ENCODE measurements at regions not wholly inside any gene's neighbourhood (a gene's known extent, or its start where the extent isn't known, plus 50 kb on each side); places are given as distances from the start of the nearest gene placed in this dataset.
"Not testable (repeated sequence)": the region's sequence is repeated elsewhere in the genome, so short reads cannot be mapped to it uniquely, and the experiment has no call there.

- DNase-seq, result no peak
Measured at GRCh38 chr13:44024167-44024845, 144.6 kb downstream of the LACC1 start.

DNA sequence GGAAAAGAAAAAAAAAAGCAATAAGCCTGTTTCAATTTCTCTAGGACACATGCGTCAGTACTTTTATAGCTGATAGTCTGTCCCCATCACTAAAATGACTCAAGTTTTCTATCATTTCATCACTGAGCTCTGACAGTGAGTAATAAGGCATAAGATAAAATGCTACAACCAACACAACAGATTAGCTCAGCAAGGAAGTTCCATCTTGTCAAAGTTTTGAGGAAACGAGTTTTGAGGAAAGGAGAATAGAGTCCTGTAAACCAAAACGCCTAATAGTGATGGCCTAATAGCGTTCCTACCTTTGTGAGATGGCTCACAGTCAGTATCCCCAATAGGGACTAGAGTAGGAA lies 145.1 kb downstream of the LACC1 start:
- DNase-seq, result no peak

- no peak for DNase-seq
Measured at GRCh38 chr13:44026194-44026593, 146.5 kb downstream of the LACC1 start.

DNA sequence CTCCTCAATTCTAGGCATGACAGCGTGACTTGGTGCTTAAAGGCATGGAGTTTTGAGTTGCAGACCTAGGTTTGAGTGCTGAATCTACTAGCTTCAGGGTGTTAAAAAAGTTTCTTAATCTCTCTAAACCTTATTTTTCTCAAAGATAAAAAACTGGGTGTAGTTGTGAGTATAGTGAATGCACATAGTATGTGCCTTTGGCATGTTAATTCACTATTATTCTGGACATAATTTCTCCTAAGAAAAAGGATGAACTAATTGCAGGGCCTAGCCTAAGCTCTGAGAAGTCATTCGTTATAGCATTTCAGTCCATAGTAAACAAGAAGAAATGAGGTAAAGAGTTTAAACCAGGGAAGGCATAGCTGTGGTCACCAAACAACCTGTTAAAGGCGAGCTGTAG lies 149.0 kb downstream of the LACC1 start:
- DNase-seq, result no peak

- DNase-seq, result no peak
Measured at GRCh38 chr13:44030615-44031014, 150.9 kb downstream of the LACC1 start.

GRCh38 chr13:44031555-44031954 lies 151.9 kb downstream of the LACC1 start:
- DNase-seq, result no peak

DNA sequence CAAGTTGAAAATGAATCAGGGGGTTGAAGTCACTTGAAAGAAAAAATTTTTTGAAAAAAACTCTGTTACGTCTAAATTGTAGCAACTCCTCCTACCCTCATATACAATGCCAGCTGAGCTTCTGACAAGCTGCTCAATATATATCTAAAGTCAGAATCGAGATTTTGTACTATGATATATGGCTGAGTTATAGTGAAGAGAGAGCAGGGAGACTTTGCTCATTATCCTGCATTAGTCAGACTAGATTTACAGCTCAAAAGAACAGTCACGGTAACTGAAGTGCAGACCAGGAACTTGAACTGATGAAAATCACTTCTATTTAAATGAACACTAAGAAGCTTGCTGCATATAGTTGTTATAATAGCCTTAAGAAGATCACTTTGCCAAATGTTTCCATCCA lies 153.1 kb downstream of the LACC1 start:
- DNase-seq, result no peak

DNA sequence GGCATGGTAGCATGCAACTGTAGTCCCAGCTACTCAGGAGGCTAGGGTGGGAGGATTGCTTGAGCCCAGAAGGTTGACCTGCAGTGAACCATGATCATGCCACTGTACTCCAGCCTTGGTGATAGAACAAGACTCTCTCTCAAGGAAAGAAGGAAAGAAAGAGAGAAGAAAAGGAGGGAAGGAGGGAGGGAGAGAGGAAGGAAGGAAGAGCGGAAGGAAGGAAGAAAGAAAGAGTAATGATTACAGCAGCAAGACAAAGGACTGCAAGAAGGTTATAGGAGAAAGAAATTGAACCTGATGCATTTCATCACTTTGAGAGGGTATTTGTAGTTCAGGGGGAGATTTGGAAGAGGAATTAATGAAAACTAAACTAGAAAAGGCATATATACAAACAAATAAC lies 155.7 kb downstream of the LACC1 start:
- no peak for DNase-seq

- no peak for DNase-seq
Measured at GRCh38 chr13:44040070-44040817, 160.5 kb downstream of the LACC1 start.

- DNase-seq, result no peak
Measured at GRCh38 chr13:44040818-44041100, 161.1 kb downstream of the LACC1 start.

GRCh38 chr13:44044547-44045179 lies 165.0 kb downstream of the LACC1 start:
- DNase-seq, result no peak

GRCh38 chr13:44045180-44045562 lies 165.5 kb downstream of the LACC1 start:
- peak; percentile 87 for DNase-seq

DNA sequence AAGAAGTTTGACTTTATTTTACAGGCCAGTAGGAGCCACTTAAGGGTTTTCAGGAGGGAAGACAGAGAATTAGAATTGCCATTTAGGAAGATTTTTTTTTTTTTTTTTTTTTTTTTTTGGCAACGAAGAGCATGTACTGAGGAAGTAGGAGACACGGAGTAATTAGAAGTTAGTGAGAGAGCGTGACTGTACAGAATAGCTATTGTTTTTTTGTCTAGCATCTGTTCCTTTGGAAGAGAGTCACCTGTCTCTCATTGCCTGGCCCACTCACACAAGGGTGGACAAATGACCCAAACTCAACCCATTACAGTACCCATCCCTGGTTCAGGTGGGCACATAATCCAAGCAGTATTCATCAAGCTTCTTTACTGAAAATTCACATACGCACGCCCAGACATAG lies 166.7 kb downstream of the LACC1 start:
- DNase-seq, result no peak

DNA sequence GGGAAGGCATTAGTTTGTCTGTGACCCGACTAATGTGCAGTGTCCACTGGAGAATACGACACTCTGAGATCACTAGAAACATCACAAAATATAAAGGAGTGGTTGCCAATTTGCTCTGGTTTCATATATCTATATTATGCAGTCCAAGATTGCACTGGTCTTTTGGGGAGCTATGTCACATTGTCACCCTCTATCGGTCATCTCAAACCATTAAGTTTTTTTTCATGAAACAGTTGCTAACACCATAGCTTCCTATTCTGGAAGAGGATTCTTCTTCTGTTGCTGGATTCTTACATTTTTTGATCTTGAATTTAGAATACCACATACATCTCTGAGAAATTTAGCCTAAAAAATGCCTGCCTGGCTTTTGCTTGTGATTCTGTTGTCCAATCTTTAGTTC lies 168.6 kb downstream of the LACC1 start:
- DNase-seq, result peak; percentile 55

GRCh38 chr13:44049081-44049945 lies 169.6 kb downstream of the LACC1 start:
- DNase-seq, result no peak

DNA sequence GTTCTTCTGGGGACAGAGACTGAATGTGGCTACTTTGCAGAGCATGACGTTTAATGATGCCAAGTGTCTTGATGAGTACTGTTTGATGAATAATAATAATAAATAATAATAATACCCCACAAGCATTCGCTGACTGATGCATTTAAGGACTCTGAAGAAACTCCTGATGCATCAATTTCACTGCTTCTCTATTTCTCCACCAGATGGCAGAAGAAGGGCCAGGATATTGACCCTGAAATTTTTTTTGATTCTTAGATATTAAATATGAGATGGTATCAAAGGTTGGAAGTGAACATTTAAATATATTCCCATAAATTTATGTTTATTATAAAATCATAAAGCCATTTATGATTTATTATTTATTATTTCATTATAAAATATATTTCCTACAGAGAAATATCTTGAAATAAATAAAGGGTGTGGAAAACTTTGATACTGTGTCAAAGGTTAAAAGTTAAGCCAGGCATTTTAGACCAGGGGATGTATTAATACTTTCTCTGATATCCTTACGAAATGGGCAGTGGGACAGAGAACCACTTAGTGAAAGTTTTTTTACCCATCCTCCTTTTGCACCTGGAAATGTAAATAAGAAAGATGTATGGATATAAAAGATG lies 170.9 kb downstream of the LACC1 start:
- peak; percentile 38 for DNase-seq

DNA sequence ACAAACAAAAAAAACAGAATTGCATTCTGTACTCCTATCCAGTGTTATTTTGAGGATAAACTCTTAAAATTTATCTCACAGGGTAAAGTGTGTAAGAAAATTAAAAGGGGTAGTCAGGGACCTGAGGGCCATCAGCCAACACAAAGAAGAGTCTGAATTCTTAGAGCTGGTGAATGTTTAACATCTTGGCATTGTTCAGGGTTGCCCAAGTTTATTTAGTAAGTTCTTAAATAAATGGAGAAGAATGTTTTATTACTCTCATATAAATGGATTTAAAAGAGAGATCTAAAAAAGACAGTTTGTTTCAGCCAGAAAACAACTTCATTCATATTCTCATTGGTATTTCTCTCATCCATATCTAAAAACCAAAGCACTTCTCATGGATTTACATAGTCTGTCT lies 171.7 kb downstream of the LACC1 start:
- no peak for DNase-seq

DNA sequence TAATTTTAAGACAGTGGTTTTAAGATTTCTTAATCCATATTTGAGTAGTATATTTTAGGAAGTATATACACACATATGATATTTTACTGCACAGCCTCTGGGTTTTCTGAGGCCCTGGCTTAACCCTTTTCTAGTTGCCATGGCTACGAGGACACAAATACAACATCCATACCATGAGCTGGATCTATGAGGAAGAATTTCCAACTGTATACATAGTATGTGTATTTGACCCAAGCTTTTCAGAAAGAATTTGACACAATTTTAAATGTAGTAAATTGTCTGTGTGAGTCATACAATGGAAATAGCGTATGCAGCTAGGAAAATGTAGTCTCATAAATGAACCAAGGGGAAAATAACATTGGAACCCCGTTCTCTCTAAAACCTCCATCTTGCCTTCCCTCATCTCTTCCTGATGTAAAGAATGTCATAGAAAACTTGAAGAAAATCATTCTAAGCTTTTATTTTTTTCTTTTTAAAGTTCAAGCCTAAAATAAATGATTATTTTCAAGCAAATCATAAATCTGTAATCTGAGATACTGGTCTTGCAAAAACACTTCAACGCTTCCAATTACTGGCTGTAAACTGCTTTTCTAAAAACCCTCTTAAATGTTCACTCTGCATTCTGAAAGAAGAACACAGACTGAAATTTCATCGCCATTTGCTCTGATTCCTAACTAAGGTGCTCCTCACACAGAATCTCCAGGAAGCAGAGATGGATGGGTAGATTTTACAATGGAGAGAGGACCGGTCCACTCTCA lies 172.4 kb downstream of the LACC1 start:
- DNase-seq, result no peak

- DNase-seq, result no peak
Measured at GRCh38 chr13:44052780-44053184, 173.1 kb downstream of the LACC1 start.

GRCh38 chr13:44053208-44053607 lies 173.5 kb downstream of the LACC1 start:
- DNase-seq, result no peak

DNA sequence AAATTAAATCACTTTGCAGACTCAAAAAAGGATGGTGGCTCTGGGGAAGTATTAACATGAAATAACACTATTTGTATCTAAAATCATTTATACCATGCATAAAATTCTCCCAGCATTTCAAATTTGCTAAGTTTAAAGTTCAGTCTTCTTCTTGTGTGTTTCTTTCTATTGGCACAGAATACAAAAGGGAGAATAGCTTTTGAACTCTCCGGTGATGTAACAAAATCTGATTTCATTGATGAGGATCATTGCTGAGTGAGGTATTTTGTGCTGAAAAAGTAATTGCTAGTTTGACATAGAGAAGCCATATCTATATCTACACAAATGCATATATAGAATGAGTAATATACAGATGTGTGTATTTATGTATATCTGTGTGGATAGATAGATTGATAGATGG lies 174.8 kb downstream of the LACC1 start:
- no peak for DNase-seq

- not testable (repeated sequence) for DNase-seq
Measured at GRCh38 chr13:44055681-44056080, 176.0 kb downstream of the LACC1 start.
